ENCODE measurements at regions not wholly inside any gene's neighbourhood (a gene's known extent, or its start where the extent isn't known, plus 50 kb on each side); places are given as distances from the start of the nearest gene placed in this dataset.

- TF ChIP-seq RNF2 (IDR thresholded peaks at IDR 0.05; ENCODE audit: borderline replicate concordance, low read depth, low read length, missing control alignments, poor library complexity, severe bottlenecking) (no peak), RXRA (IDR thresholded peaks at IDR 0.05; ENCODE audit: insufficient read depth, low read depth, low read length) (no peak), CBX5 (IDR thresholded peaks at IDR 0.05; ENCODE audit: low read depth, low read length) (no peak)
Measured at GRCh38 chr6:19205076-19205475, 632.1 kb upstream of the ID4 start (continued).

Measured in H1 (cell line).